HCT116 (cell line): ENCODE measurements at regions not wholly inside any gene's neighbourhood (a gene's known extent, or its start where the extent isn't known, plus 50 kb on each side); places are given as distances from the start of the nearest gene placed in this dataset.

Source experiments
- ATAC-seq: fragments of 200-7000 bp; cut with Tn5 transposase; 2 replicates; pipeline ENCODE4 v1.9.1; 2020; ENCODE audit warnings: mild to moderate bottlenecking, moderate library complexity
- BruUV-seq: library from RNA; stranded (reverse); fragments of 400-500 nt; replicated peaks from 2 replicates; lab custom pipeline; 2021; lab: Mats Ljungman, UMichigan
- CTCF ChIA-PET: fragments of 300-600 bp; sonication (Branson Sonifier 250); formaldehyde crosslinking; loops from one replicate; lab custom pipeline; 2021; ENCODE audit warnings: antibody characterized with exemption; lab: Charles Lee
- POLR2A ChIA-PET: fragments of 300-600, 350-600 bp; sonication (Branson Sonifier 250); formaldehyde crosslinking; loops from one replicate; lab custom pipeline; 2021; ENCODE audit warnings: antibody characterized with exemption; lab: Charles Lee
- RAD21 ChIA-PET, 2 experiments: fragments of 300-600 bp; sonication (Branson Sonifier 250); formaldehyde crosslinking; loops; one replicate each; lab custom pipeline; 2023; ENCODE audit warnings: low total read pairs in 2 of 2; ENCODE audit not compliant: uncharacterized antibody in 2 of 2, unreplicated experiment in 2 of 2, low non-redundant PET in 1 of 2; lab: Charles Lee
- DNase-seq: peaks from one replicate; pipeline ENCODE4 v3.0.0-alpha.2; 2010; ENCODE audit warnings: low read depth, low spot score
- H2AFZ ChIP-seq: fragments of 200-600 bp; shearing (Covaris generic), sonication (generic); 2 replicates; pipeline ENCODE4 v1.6.1; 2017; ENCODE audit warnings: low read depth, mixed run types, mixed read lengths, antibody characterized with exemption, low read length; ENCODE audit not compliant: poor library complexity, severe bottlenecking
- H3K27ac ChIP-seq: 2 replicates; pipeline ENCODE4 v1.5.1; 2012; ENCODE audit warnings: low read depth, low read length
- H3K27me3 ChIP-seq: fragments of 200-600 bp; sonication (generic); 2 replicates; pipeline ENCODE4 v1.6.1; 2016; ENCODE audit warnings: mixed run types, low read length, mixed read lengths; ENCODE audit not compliant: insufficient read depth
- H3K36me3 ChIP-seq, 2 experiments: fragments of 200-500 bp in 1 of 2; fragments of 200-600 bp in 1 of 2; sonication (Bioruptor generic) in 1 of 2; sonication (generic) in 1 of 2; 2 replicates each; pipeline versions ENCODE4 v1.5.1 to v1.6.1; 2014 to 2016; ENCODE audit warnings: low read length in 2 of 2, inconsistent platforms in 1 of 2, mixed read lengths in 1 of 2, mixed run types in 1 of 2; ENCODE audit not compliant: insufficient read depth in 2 of 2, control insufficient read depth in 1 of 2
- H3K4me1 ChIP-seq, 2 experiments: fragments of 200-600 bp in 1 of 2; sonication (generic) in 1 of 2; 2 replicates each; pipeline versions ENCODE4 v1.5.1 to v1.6.1; 2012 to 2017; ENCODE audit warnings: low read length in 2 of 2, inconsistent platforms in 1 of 2, mild to moderate bottlenecking in 1 of 2, mixed read lengths in 1 of 2, mixed run types in 1 of 2, moderate library complexity in 1 of 2; ENCODE audit not compliant: insufficient read depth in 2 of 2, control insufficient read depth in 1 of 2
- H3K4me2 ChIP-seq: fragments of 200-600 bp; sonication (generic); 2 replicates; pipeline ENCODE4 v1.6.1; 2017; ENCODE audit warnings: mixed run types, low read length, mixed read lengths
- H3K4me3 ChIP-seq, 2 experiments: fragments of 200-600 bp in 1 of 2; sonication (generic) in 1 of 2; replicated peaks in 1 of 2; 2 replicates each; pipeline ENCODE4 v1.5.1; 2011 to 2016; ENCODE audit warnings: low read length in 2 of 2, control low read depth in 1 of 2, low read depth in 1 of 2, mild to moderate bottlenecking in 1 of 2, mixed read lengths in 1 of 2, mixed run types in 1 of 2
- H3K79me2 ChIP-seq: fragments of 200-600 bp; sonication (generic); 2 replicates; pipeline ENCODE4 v1.6.1; 2017; ENCODE audit warnings: mild to moderate bottlenecking, mixed run types, low read length, moderate library complexity, mixed read lengths; ENCODE audit not compliant: insufficient read depth
- H3K9ac ChIP-seq: fragments of 200-600 bp; sonication (generic); 2 replicates; pipeline ENCODE4 v1.6.1; 2016; ENCODE audit warnings: low read length, mixed read lengths
- H3K9me2 ChIP-seq: fragments of 200-600 bp; sonication (generic), shearing (Covaris generic); 2 replicates; pipeline ENCODE4 v1.6.1; 2017; ENCODE audit warnings: mixed run types, mild to moderate bottlenecking, moderate library complexity; ENCODE audit not compliant: insufficient read depth
- H3K9me3 ChIP-seq, 2 experiments: fragments of 200-500 bp in 1 of 2; fragments of 200-600 bp in 1 of 2; sonication (Bioruptor generic) in 1 of 2; sonication (generic) in 1 of 2; 2 replicates each; pipeline ENCODE4 v1.6.1; 2014 to 2017; ENCODE audit warnings: low read length in 2 of 2, mixed read lengths in 2 of 2, inconsistent platforms in 1 of 2, low read depth in 1 of 2, mild to moderate bottlenecking in 1 of 2, mixed run types in 1 of 2, moderate library complexity in 1 of 2; ENCODE audit not compliant: control insufficient read depth in 1 of 2, insufficient read depth in 1 of 2
- H4K20me1 ChIP-seq: fragments of 200-600 bp; sonication (generic), shearing (Covaris generic); 2 replicates; pipeline ENCODE4 v1.6.1; 2017; ENCODE audit warnings: mixed run types, mild to moderate bottlenecking, moderate library complexity; ENCODE audit not compliant: insufficient read depth
- ATF3 ChIP-seq: IDR thresholded peaks from 2 replicates; pipeline ENCODE4 v1.6.1; 2012
- CEBPB ChIP-seq: IDR thresholded peaks from 2 replicates; pipeline ENCODE4 v1.6.1; 2012; ENCODE audit warnings: low read depth
- CTCF ChIP-seq, 3 experiments: fragments of 200-600 bp in 1 of 3; sonication (generic) in 1 of 3; IDR thresholded peaks in 2 of 3; conservative IDR thresholded peaks in 1 of 3; 2 replicates each; pipeline ENCODE4 v1.5.1; 2012 to 2017; ENCODE audit warnings: low read depth in 2 of 3, low read length in 2 of 3, antibody characterized with exemption in 1 of 3, borderline replicate concordance in 1 of 3, control low read depth in 1 of 3, mild to moderate bottlenecking in 1 of 3, mixed read lengths in 1 of 3, mixed run types in 1 of 3, moderate library complexity in 1 of 3; ENCODE audit not compliant: insufficient read depth in 1 of 3
- ELF1 ChIP-seq: IDR thresholded peaks from 2 replicates; pipeline ENCODE4 v1.6.1; 2012; ENCODE audit warnings: low read depth, borderline replicate concordance
- EZH2 ChIP-seq: fragments of 200-600 bp; sonication (generic); IDR thresholded peaks from 2 replicates; pipeline ENCODE4 v1.6.1; 2017; ENCODE audit warnings: antibody characterized with exemption, mixed run types
- POLR2A ChIP-seq: IDR thresholded peaks from 2 replicates; pipeline ENCODE4 v1.7.0; 2011; ENCODE audit warnings: borderline replicate concordance; ENCODE audit not compliant: insufficient read depth, insufficient read length; ENCODE audit errors: extremely low read depth
- POLR2AphosphoS5 ChIP-seq: IDR thresholded peaks from 2 replicates; pipeline ENCODE4 v1.6.1; 2011; ENCODE audit warnings: mild to moderate bottlenecking, low read depth, low read length, moderate library complexity
- REST ChIP-seq: IDR thresholded peaks from 2 replicates; pipeline ENCODE4 v1.6.1; 2012; ENCODE audit warnings: low read depth
- SP1 ChIP-seq: IDR thresholded peaks from 2 replicates; pipeline ENCODE4 v1.6.1; 2012; ENCODE audit warnings: low read depth
- SRF ChIP-seq: IDR thresholded peaks from 2 replicates; pipeline ENCODE4 v1.6.1; 2012; ENCODE audit warnings: low read depth
- TCF7L2 ChIP-seq: IDR thresholded peaks from 2 replicates; pipeline ENCODE4 v1.7.0; 2011; ENCODE audit warnings: borderline replicate concordance, inconsistent platforms; ENCODE audit not compliant: insufficient read depth, insufficient read length; ENCODE audit errors: extremely low read depth
- intact Hi-C: fragments of 100-400 bp; cut with micrococcal nuclease; formaldehyde crosslinking; loops from 2 replicates; pipeline ENCODE4 v1.10.0; 2022
- TF ChIP-seq, protein P1 (sequence below): IDR thresholded peaks from 2 replicates; pipeline ENCODE4 v1.6.1; 2011; ENCODE audit warnings: mild to moderate bottlenecking, low read length, moderate library complexity; ENCODE audit not compliant: insufficient replicate concordance; ENCODE audit errors: extremely low read depth

- no peaks in the 10 kb centered on the region for H3K4me1 ChIP-seq
- no TSS peak for BruUV-seq
- H4K20me1 ChIP-seq = no peaks in the 10 kb centered on the region
- H3K27me3 ChIP-seq = no peaks in the 10 kb centered on the region
- no peak overlapping the region for H3K4me3 ChIP-seq
- TF ChIP-seq CTCF (IDR thresholded peaks at IDR 0.05 in 2 of 3, conservative IDR thresholded peaks at IDR 0.05 in 1 of 3; ENCODE audit: borderline replicate concordance in 1 of 3, insufficient read depth in 1 of 3, low read depth in 2 of 3, low read length in 2 of 3) (no peak), ATF3 (no peak), SP1 (no peak), POLR2A (no peak), ELF1 (no peak), POLR2AphosphoS5 (no peak), CEBPB (no peak), TCF7L2 (no peak), SRF (no peak), EZH2 (no peak), REST (no peak)
- TF ChIP-seq, protein P1, sequence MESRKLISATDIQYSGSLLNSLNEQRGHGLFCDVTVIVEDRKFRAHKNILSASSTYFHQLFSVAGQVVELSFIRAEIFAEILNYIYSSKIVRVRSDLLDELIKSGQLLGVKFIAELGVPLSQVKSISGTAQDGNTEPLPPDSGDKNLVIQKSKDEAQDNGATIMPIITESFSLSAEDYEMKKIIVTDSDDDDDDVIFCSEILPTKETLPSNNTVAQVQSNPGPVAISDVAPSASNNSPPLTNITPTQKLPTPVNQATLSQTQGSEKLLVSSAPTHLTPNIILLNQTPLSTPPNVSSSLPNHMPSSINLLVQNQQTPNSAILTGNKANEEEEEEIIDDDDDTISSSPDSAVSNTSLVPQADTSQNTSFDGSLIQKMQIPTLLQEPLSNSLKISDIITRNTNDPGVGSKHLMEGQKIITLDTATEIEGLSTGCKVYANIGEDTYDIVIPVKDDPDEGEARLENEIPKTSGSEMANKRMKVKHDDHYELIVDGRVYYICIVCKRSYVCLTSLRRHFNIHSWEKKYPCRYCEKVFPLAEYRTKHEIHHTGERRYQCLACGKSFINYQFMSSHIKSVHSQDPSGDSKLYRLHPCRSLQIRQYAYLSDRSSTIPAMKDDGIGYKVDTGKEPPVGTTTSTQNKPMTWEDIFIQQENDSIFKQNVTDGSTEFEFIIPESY = no peak
- TF ChIP-seq, all 23 proteins: peak for 0
- DNase-seq (no peak), ATAC-seq (no peak)
- Histone ChIP-seq H3K4me2 (no peak overlapping the region), H3K36me3 (no peaks in the 10 kb centered on the region), H3K27ac (no peak overlapping the region), H2AFZ (no peak overlapping the region), H3K9me2 (no peaks in the 10 kb centered on the region), H3K79me2 (no peaks in the 10 kb centered on the region), H3K9me3 (peaks cover 0 to 14% of the 10 kb centered on the region in 2 experiments; a peak in 2 of 4 replicates), H3K9ac (no peak overlapping the region)
- ChIA-PET POLR2A (no interaction called here), CTCF (no interaction called here), RAD21 (no interaction called here)
- intact Hi-C loops = no loop called here
Measured at GRCh38 chr11:79822766-79823165, 381.9 kb upstream of the TENM4 start.
